Heart right ventricle (tissue), 16 donors: ENCODE measurements at regions not wholly inside any gene's neighbourhood (a gene's known extent, or its start where the extent isn't known, plus 50 kb on each side); places are given as distances from the start of the nearest gene placed in this dataset.

Experiments used
- ATAC-seq, 8 donors: fragments of 200-7000 bp; cut with Tn5 transposase; one replicate each; pipeline ENCODE4 v1.9.1; 2020; ENCODE audit warnings: mild to moderate bottlenecking in 8 of 8, moderate library complexity in 8 of 8, moderate number of reproducible peaks in 1 of 8
- DNase-seq, 2 donors: peaks; one replicate each; pipeline ENCODE4 v3.0.0-alpha.2; 2020
- H3K27ac ChIP-seq, 10 donors: fragments of 200-600 bp; sonication (generic) in 2 of 10; one replicate each; pipeline versions ENCODE4 v1.5.0 to v1.8.0; 2020 to 2022; ENCODE audit warnings: mild to moderate bottlenecking in 3 of 10
- H3K27me3 ChIP-seq, 7 donors: fragments of 200-600 bp; one replicate each; pipeline ENCODE4 v1.8.0; 2021 to 2022; ENCODE audit warnings: mild to moderate bottlenecking in 2 of 7
- H3K36me3 ChIP-seq, 9 donors: fragments of 200-600 bp; sonication (generic) in 1 of 9; one replicate each; pipeline versions ENCODE4 v1.5.0 to v1.8.0; 2020 to 2022; ENCODE audit warnings: mild to moderate bottlenecking in 2 of 9
- H3K4me1 ChIP-seq, 9 donors: fragments of 200-600 bp; sonication (generic) in 1 of 9; one replicate each; pipeline versions ENCODE4 v1.5.0 to v1.8.0; 2020 to 2022; ENCODE audit warnings: mild to moderate bottlenecking in 4 of 9
- H3K4me3 ChIP-seq, 10 donors: fragments of 200-600 bp; sonication (generic) in 2 of 10; one replicate each; pipeline versions ENCODE4 v1.5.0 to v1.8.0; 2020 to 2022; ENCODE audit warnings: mild to moderate bottlenecking in 7 of 10, moderate library complexity in 2 of 10
- H3K9me3 ChIP-seq, 11 donors: fragments of 200-600 bp in 10 of 11; sonication (generic) in 2 of 11; one replicate each; pipeline versions ENCODE4 v1.5.0 to v1.8.0; 2013 to 2022; ENCODE audit warnings: mild to moderate bottlenecking in 2 of 11, control low read depth in 1 of 11, moderate library complexity in 1 of 11
- CTCF ChIP-seq, 9 donors: fragments of 200-600 bp; sonication (generic) in 2 of 9; IDR thresholded peaks; one replicate each; pipeline versions ENCODE4 v1.5.0 to v1.8.0; 2021 to 2022; ENCODE audit warnings: antibody characterized with exemption in 9 of 9, mild to moderate bottlenecking in 5 of 9, moderate library complexity in 1 of 9
- WGBS, 2 donors: extraction: QIAGEN DNeasy Blood & Tissue Kit; methylation state at CpG; one replicate each; pipeline ENCODE4 v1.1.7; 2013; ENCODE audit warnings: inconsistent platforms in 1 of 2; 5-methylcytosine and 5-hydroxymethylcytosine counted together
- intact Hi-C, 10 donors: fragments of 100-400 bp; cut with DNase I; formaldehyde crosslinking; loops; one replicate each; pipeline versions ENCODE4 v1.11.1 to v1.14.2; 2022
- donor health status: Arrhythmogenic right ventricular cardiomyopathy.
- donor health status: ischemic (EF 13 %, LVEDD 7.1; RV severe dilation, severe dysfunction).
- donor health status: healthy with polysubstance abuse.
- donor health status: DM: no; HTN: yes; CAD: no.
- donor health status: DM: no; HTN: no; CAD: no.
- donor health status: ischemic (EF 25% LVEDD 6.9; RV normal size, moderate dysfunction).
- donor health status: ischemic (EF 25% LVEDD 5.7; RV mildly dilated, moderate dysfunction).
- donor health status: healthy.
- donor health status: DM: yes; HTN: yes; CAD: no.
- donor health status: Ischemic cardiomyopathy.
- donor health status: ischemic (EF 35%, LVEDD 5.7; RV mildly dilated, moderate dysfunction).
- donor health status: nonischemic (EF 11% LVEDD 7.7; RV severe dilation, severe dysfunction).
- donor health status: DM: yes; HTN: yes; CAD: no.
- donor health status: PGD.
- donor health status: ischemic (EF 29% LVEDD 5.4; RV normal size, mild dysfunction).
- donor health status: nonischemic (EF 23%, LVEDD 6.1; RV moderate dilation, normal function).

- TF ChIP-seq CTCF (IDR thresholded peaks at IDR 0.05), result no peak
- no peaks in the 10 kb centered on the region for H3K4me1 ChIP-seq
- H3K36me3 ChIP-seq, result no peaks in the 10 kb centered on the region
- no peak overlapping the region for H3K27ac ChIP-seq
- DNase-seq, result no peak
- H3K27me3 ChIP-seq, result no peaks in the 10 kb centered on the region
- WGBS, 2 donors, result 46 to 50% methylated on average over 3 of the region's 3 CpGs
- no peaks in the 10 kb centered on the region for H3K9me3 ChIP-seq
- intact Hi-C loops, result no loop called here
- no peak for ATAC-seq
- H3K4me3 ChIP-seq, result no peak overlapping the region
Observed at GRCh38 chr13:80101040-80101439, 239.9 kb downstream of the SPRY2 start.

- no peak for DNase-seq
- 86 to 88% methylated on average over 2 of the region's 2 CpGs for WGBS, 2 donors
Observed at GRCh38 chr13:80100636-80101035, 240.3 kb downstream of the SPRY2 start.

GRCh38 chr13:80097561-80097960 is 243.4 kb downstream of the SPRY2 start:
- H3K27me3 ChIP-seq, result no peaks in the 10 kb centered on the region
- H3K27ac ChIP-seq, result no peak overlapping the region
- H3K4me1 ChIP-seq, result no peaks in the 10 kb centered on the region
- 93 to 97% methylated on average over 2 of the region's 2 CpGs for WGBS, 2 donors
- no peaks in the 10 kb centered on the region for H3K36me3 ChIP-seq
- no peak overlapping the region for H3K4me3 ChIP-seq
- peaks cover 0 to 5% (median 0%) of the 10 kb centered on the region in 11 donors for H3K9me3 ChIP-seq
- DNase-seq (no peak), ATAC-seq (no peak)
- no peak for TF ChIP-seq CTCF (IDR thresholded peaks at IDR 0.05)
- intact Hi-C loops, result no loop called here

More at GRCh38 chr13:80100636-80101035, 240.3 kb downstream of the SPRY2 start:
- Histone ChIP-seq H3K27ac (no peak overlapping the region), H3K4me3 (no peak overlapping the region), H3K27me3 (no peaks in the 10 kb centered on the region), H3K36me3 (no peaks in the 10 kb centered on the region), H3K4me1 (no peaks in the 10 kb centered on the region), H3K9me3 (no peaks in the 10 kb centered on the region)
- no peak for ATAC-seq
- TF ChIP-seq CTCF (IDR thresholded peaks at IDR 0.05), result no peak
- intact Hi-C loops, result no loop called here

GRCh38 chr13:80096383-80096782 is 244.5 kb downstream of the SPRY2 start:
- WGBS, 2 donors, result 67 to 73% methylated on average over 2 of the region's 2 CpGs
- no peak for ATAC-seq
- no peak overlapping the region for H3K27ac ChIP-seq
- no peaks in the 10 kb centered on the region for H3K4me1 ChIP-seq
- H3K4me3 ChIP-seq, result no peak overlapping the region
- H3K27me3 ChIP-seq, result no peaks in the 10 kb centered on the region
- H3K9me3 ChIP-seq, result peaks cover 0 to 5% (median 0%) of the 10 kb centered on the region in 11 donors
- H3K36me3 ChIP-seq, result no peaks in the 10 kb centered on the region
- intact Hi-C loops, result no loop called here
- TF ChIP-seq CTCF (IDR thresholded peaks at IDR 0.05), result no peak
- no peak for DNase-seq
